ENCODE measurements at regions not wholly inside any gene's neighbourhood (a gene's known extent, or its start where the extent isn't known, plus 50 kb on each side); places are given as distances from the start of the nearest gene placed in this dataset.

- H3K4me1 ChIP-seq (ENCODE audit: control insufficient read depth, extremely low read depth, insufficient read depth, low read length): peaks cover 15% of the 10 kb centered on the region
- no peak overlapping the region for H2AFZ ChIP-seq (ENCODE audit: control insufficient read depth, low read length)
- no peak overlapping the region for H3K9ac ChIP-seq (ENCODE audit: control insufficient read depth, extremely low read depth, insufficient read depth, low read length)
- no peaks in the 10 kb centered on the region for H3K9me1 ChIP-seq (ENCODE audit: control insufficient read depth, extremely low read depth, insufficient read depth, low read length)
- no peak for DNase-seq (ENCODE audit: low read depth, low spot score)
- no peaks in the 10 kb centered on the region for H3K36me3 ChIP-seq (ENCODE audit: control insufficient read depth in 2 of 2, extremely low read depth in 1 of 2, insufficient read depth in 2 of 2, low read length in 2 of 2)
- no peak overlapping the region for H3K4me2 ChIP-seq (ENCODE audit: control insufficient read depth, extremely low read depth, insufficient read depth, low read depth, low read length)
- no peaks in the 10 kb centered on the region for H4K20me1 ChIP-seq (ENCODE audit: control insufficient read depth, extremely low read depth, insufficient read depth, low read length)
- no peaks in the 10 kb centered on the region for H3K9me3 ChIP-seq (ENCODE audit: control insufficient read depth, low read depth, low read length)
- H3K27me3 ChIP-seq (ENCODE audit: control insufficient read depth, extremely low read depth, insufficient read depth, low read length): no peaks in the 10 kb centered on the region
- TF ChIP-seq EZH2 (IDR thresholded peaks at IDR 0.05; ENCODE audit: low read length) (no peak), CTCF (optimal IDR thresholded peaks at IDR 0.05 in 1 of 3, IDR thresholded peaks at IDR 0.05 in 1 of 3, conservative IDR thresholded peaks at IDR 0.05 in 1 of 3; ENCODE audit: extremely low read depth in 1 of 3, insufficient read depth in 2 of 3, low read length in 3 of 3) (no peak)
- H3K4me3 ChIP-seq (ENCODE audit: control insufficient read depth in 2 of 3, extremely low read depth in 1 of 3, insufficient read depth in 2 of 3, low read depth in 1 of 3, low read length in 3 of 3): no peak overlapping the region
- H3K79me2 ChIP-seq (ENCODE audit: control insufficient read depth, insufficient read depth, low read length): no peaks in the 10 kb centered on the region
- no peak overlapping the region for H3K27ac ChIP-seq (ENCODE audit: control insufficient read depth, insufficient read depth, low read length)
- FAIRE-seq: no peak
- dilution Hi-C loops (cut with MboI; ENCODE audit: extremely low pct_ligation_motif_present, low sequenced_read_pairs): no loop called here
Measured at GRCh38 chr3:18872466-18872865, 275.8 kb upstream of the KCNH8 start.

GRCh38 chr3:18870642-18871041, 277.7 kb upstream of the KCNH8 start:
- Histone ChIP-seq H3K4me3 (ENCODE audit: control insufficient read depth in 2 of 3, extremely low read depth in 1 of 3, insufficient read depth in 2 of 3, low read depth in 1 of 3, low read length in 3 of 3) (no peak overlapping the region), H4K20me1 (ENCODE audit: control insufficient read depth, extremely low read depth, insufficient read depth, low read length) (no peaks in the 10 kb centered on the region), H3K27me3 (ENCODE audit: control insufficient read depth, extremely low read depth, insufficient read depth, low read length) (no peaks in the 10 kb centered on the region), H3K4me1 (ENCODE audit: control insufficient read depth, extremely low read depth, insufficient read depth, low read length) (peaks cover 15% of the 10 kb centered on the region), H3K79me2 (ENCODE audit: control insufficient read depth, insufficient read depth, low read length) (no peaks in the 10 kb centered on the region), H3K27ac (ENCODE audit: control insufficient read depth, insufficient read depth, low read length) (no peak overlapping the region), H2AFZ (ENCODE audit: control insufficient read depth, low read length) (no peak overlapping the region), H3K36me3 (ENCODE audit: control insufficient read depth in 2 of 2, extremely low read depth in 1 of 2, insufficient read depth in 2 of 2, low read length in 2 of 2) (no peaks in the 10 kb centered on the region), H3K4me2 (ENCODE audit: control insufficient read depth, extremely low read depth, insufficient read depth, low read depth, low read length) (no peak overlapping the region), H3K9me3 (ENCODE audit: control insufficient read depth, low read depth, low read length) (no peaks in the 10 kb centered on the region), H3K9ac (ENCODE audit: control insufficient read depth, extremely low read depth, insufficient read depth, low read length) (no peak overlapping the region), H3K9me1 (ENCODE audit: control insufficient read depth, extremely low read depth, insufficient read depth, low read length) (no peaks in the 10 kb centered on the region)
- dilution Hi-C loops (cut with MboI; ENCODE audit: extremely low pct_ligation_motif_present, low sequenced_read_pairs): no loop called here
- FAIRE-seq (no peak), DNase-seq (ENCODE audit: low read depth, low spot score) (no peak)
- TF ChIP-seq CTCF (optimal IDR thresholded peaks at IDR 0.05 in 1 of 3, IDR thresholded peaks at IDR 0.05 in 1 of 3, conservative IDR thresholded peaks at IDR 0.05 in 1 of 3; ENCODE audit: extremely low read depth in 1 of 3, insufficient read depth in 2 of 3, low read length in 3 of 3) (no peak), EZH2 (IDR thresholded peaks at IDR 0.05; ENCODE audit: low read length) (no peak)

Data from keratinocyte (primary cell).